ENCODE measurements at regions not wholly inside any gene's neighbourhood (a gene's known extent, or its start where the extent isn't known, plus 50 kb on each side); places are given as distances from the start of the nearest gene placed in this dataset.
"Not testable (repeated sequence)": the region's sequence is repeated elsewhere in the genome, so short reads cannot be mapped to it uniquely, and the experiment has no call there.

- TF ChIP-seq POLR2A (IDR thresholded peaks at IDR 0.05): no peak
- TF ChIP-seq CTCF (IDR thresholded peaks at IDR 0.05): no peak
- no peaks in the 10 kb centered on the region for H3K36me3 ChIP-seq
- no peak overlapping the region for H3K27ac ChIP-seq
- DNase-seq: no peak
- intact Hi-C loops (cut with DNase I): no loop called here
- H3K27me3 ChIP-seq: no peaks in the 10 kb centered on the region
- no peaks in the 10 kb centered on the region for H3K4me1 ChIP-seq
- WGBS, 2 donors: 67 to 68% methylated on average over 6 of the region's 6 CpGs
- peaks cover 0 to 8% (median 0%) of the 10 kb centered on the region in 3 donors for H3K9me3 ChIP-seq
- no peak overlapping the region for H3K4me3 ChIP-seq
These were observed 227.3 kb downstream of the NMUR2 start for GRCh38 chr5:152177626-152178349.

- no peaks in the 10 kb centered on the region for H3K27me3 ChIP-seq
- H3K4me1 ChIP-seq: no peaks in the 10 kb centered on the region
- H3K27ac ChIP-seq: no peak overlapping the region
- TF ChIP-seq POLR2A (IDR thresholded peaks at IDR 0.05) (no peak), CTCF (IDR thresholded peaks at IDR 0.05) (no peak)
- WGBS, 2 donors: 71 to 75% methylated on average over 1 of the region's 1 CpG
- no peak overlapping the region for H3K4me3 ChIP-seq
- intact Hi-C loops (cut with DNase I): no loop called here
- H3K36me3 ChIP-seq: no peaks in the 10 kb centered on the region
- no peaks in the 10 kb centered on the region for H3K9me3 ChIP-seq
- DNase-seq: no peak
These were observed 233.2 kb downstream of the NMUR2 start for GRCh38 chr5:152171888-152172287.

GRCh38 chr5:152170350-152170749 is 234.7 kb downstream of the NMUR2 start:
- 29% methylated on average over 4 of the region's 4 CpGs; no CpG with 5 or more reads in 1 of the 2 donors for WGBS, 2 donors
- DNase-seq: no peak

GRCh38 chr5:152164860-152165259 is 240.2 kb upstream of the GLRA1 start:
- Histone ChIP-seq H3K4me1 (no peaks in the 10 kb centered on the region), H3K27me3 (no peaks in the 10 kb centered on the region), H3K27ac (no peak overlapping the region), H3K9me3 (no peaks in the 10 kb centered on the region), H3K36me3 (no peaks in the 10 kb centered on the region), H3K4me3 (no peak overlapping the region)
- no peak for TF ChIP-seq POLR2A (IDR thresholded peaks at IDR 0.05)
- TF ChIP-seq CTCF (IDR thresholded peaks at IDR 0.05): no peak
- intact Hi-C loops (cut with DNase I): no loop called here
- WGBS, 2 donors: 48 to 76% methylated on average over 2 of the region's 2 CpGs
- no peak for DNase-seq

More at GRCh38 chr5:152170350-152170749, 234.7 kb downstream of the NMUR2 start:
- TF ChIP-seq POLR2A (IDR thresholded peaks at IDR 0.05): no peak
- TF ChIP-seq CTCF (IDR thresholded peaks at IDR 0.05): no peak
- H3K27ac ChIP-seq: no peak overlapping the region
- no peaks in the 10 kb centered on the region for H3K9me3 ChIP-seq
- no peak overlapping the region for H3K4me3 ChIP-seq
- no peaks in the 10 kb centered on the region for H3K4me1 ChIP-seq
- no peaks in the 10 kb centered on the region for H3K27me3 ChIP-seq
- intact Hi-C loops (cut with DNase I): no loop called here
- H3K36me3 ChIP-seq: no peaks in the 10 kb centered on the region

GRCh38 chr5:152159894-152160293 is 235.2 kb upstream of the GLRA1 start:
- H3K9me3 ChIP-seq; H3K27ac ChIP-seq; H3K36me3 ChIP-seq; H3K4me3 ChIP-seq; intact Hi-C loops (cut with DNase I); DNase-seq; H3K4me1 ChIP-seq; H3K27me3 ChIP-seq: not testable (repeated sequence)
- whole genome bisulfite sequencing, 2 donors: 0 to 18% methylated on average over 2 of the region's 4 CpGs

GRCh38 chr5:152154452-152154851 is 229.8 kb upstream of the GLRA1 start:
- H3K9me3 ChIP-seq; DNase-seq; H3K27ac ChIP-seq; H3K4me1 ChIP-seq; H3K36me3 ChIP-seq; H3K4me3 ChIP-seq; intact Hi-C loops (cut with DNase I); H3K27me3 ChIP-seq: not testable (repeated sequence)
- WGBS, 2 donors: 81 to 87% methylated on average over 2 of the region's 2 CpGs

Measured in esophagus squamous epithelium (tissue), 5 donors.